HEK293T (cell line): ENCODE measurements at regions not wholly inside any gene's neighbourhood (a gene's known extent, or its start where the extent isn't known, plus 50 kb on each side); places are given as distances from the start of the nearest gene placed in this dataset.

Source experiments
- BHLHE40 ChIP-seq: fragments of 450-650 bp; IDR thresholded peaks from 2 replicates; pipeline ENCODE4 v1.6.1; 2016; ENCODE audit warnings: mild to moderate bottlenecking, moderate library complexity, borderline replicate concordance
- CTBP1 ChIP-seq: fragments of 450-650 bp; IDR thresholded peaks from 2 replicates; pipeline ENCODE4 v1.6.1; 2016; ENCODE audit warnings: borderline replicate concordance
- ELF4 ChIP-seq: fragments of 450-650 bp; IDR thresholded peaks from 2 replicates; pipeline ENCODE4 v1.6.1; 2017; ENCODE audit warnings: antibody characterized with exemption
- FOXA1 ChIP-seq: fragments of 450-650 bp; IDR thresholded peaks from 2 replicates; pipeline ENCODE4 v1.6.1; 2016; ENCODE audit warnings: mild to moderate bottlenecking
- FOXK2 ChIP-seq: fragments of 450-650 bp; IDR thresholded peaks from 2 replicates; pipeline ENCODE4 v1.6.1; 2016; ENCODE audit warnings: mild to moderate bottlenecking
- FOXM1 ChIP-seq: fragments of 450-650 bp; IDR thresholded peaks from 2 replicates; pipeline ENCODE4 v1.6.1; 2017; ENCODE audit warnings: mild to moderate bottlenecking, borderline replicate concordance
- L3MBTL2 ChIP-seq: fragments of 450-650 bp; conservative IDR thresholded peaks from 2 replicates; pipeline ENCODE4 v1.6.1; 2016; ENCODE audit warnings: mild to moderate bottlenecking
- NFRKB ChIP-seq: fragments of 450-650 bp; IDR thresholded peaks from 2 replicates; pipeline ENCODE4 v1.6.1; 2016; ENCODE audit warnings: mild to moderate bottlenecking, moderate library complexity
- PKNOX1 ChIP-seq: fragments of 450-650 bp; IDR thresholded peaks from 2 replicates; pipeline ENCODE4 v1.6.1; 2016
- SP1 ChIP-seq: fragments of 450-650 bp; IDR thresholded peaks from 2 replicates; pipeline ENCODE4 v1.6.1; 2017
- SUZ12 ChIP-seq: fragments of 450-650 bp; IDR thresholded peaks from 2 replicates; pipeline ENCODE4 v1.6.1; 2016; ENCODE audit warnings: mild to moderate bottlenecking
- TARDBP ChIP-seq: fragments of 450-650 bp; IDR thresholded peaks from 2 replicates; pipeline ENCODE4 v1.6.1; 2016
- ZNF384 ChIP-seq: fragments of 450-650 bp; IDR thresholded peaks from 2 replicates; pipeline ENCODE4 v1.6.1; 2016

DNA sequence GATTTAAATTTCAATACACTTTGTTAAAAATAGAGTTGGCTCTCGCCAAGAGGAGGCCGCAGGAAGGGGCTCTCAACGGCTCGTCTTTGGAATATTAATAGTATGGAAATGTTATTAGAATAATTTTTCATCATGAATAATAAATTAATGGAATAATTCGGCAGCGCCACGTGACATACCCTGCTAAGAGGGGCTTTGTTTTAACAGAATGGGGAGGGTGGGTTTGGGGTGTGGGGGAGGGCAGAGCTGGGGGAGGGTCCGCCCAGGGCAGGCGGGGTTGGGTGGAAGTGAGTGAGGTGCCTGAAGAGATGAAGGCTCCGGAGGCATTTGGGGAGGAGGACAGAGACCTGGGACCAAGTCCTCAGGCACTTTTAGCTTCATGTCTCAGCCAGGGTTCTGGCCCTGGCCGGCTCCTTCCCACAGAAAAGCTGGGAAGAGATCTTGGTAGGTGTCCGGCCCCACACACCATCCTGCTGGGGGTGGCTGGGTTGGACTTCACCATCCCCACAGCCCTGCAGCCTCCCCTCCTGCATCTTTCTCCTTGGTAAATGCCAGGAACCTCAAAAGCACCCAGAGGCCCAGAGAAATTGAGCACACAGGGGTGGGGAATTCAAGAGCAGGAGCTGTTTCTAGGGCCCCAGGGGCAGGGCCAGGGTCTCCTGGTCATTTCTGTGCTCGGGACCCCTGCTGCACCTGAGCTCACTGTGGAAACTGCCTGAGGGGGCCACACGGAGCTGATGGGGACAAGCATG lies 93.6 kb upstream of the BHLHE23 start:
- no peak for TF ChIP-seq SP1
- no peak for TF ChIP-seq SUZ12
- TF ChIP-seq PKNOX1: no peak
- no peak for TF ChIP-seq NFRKB
- TF ChIP-seq ELF4: no peak
- TF ChIP-seq FOXM1: no peak
- no peak for TF ChIP-seq TARDBP
- TF ChIP-seq BHLHE40: no peak
- TF ChIP-seq FOXK2: no peak
- TF ChIP-seq L3MBTL2: no peak
- TF ChIP-seq CTBP1: no peak
- TF ChIP-seq FOXA1: no peak
- TF ChIP-seq ZNF384: no peak
